H9 (cell line): ENCODE measurements at regions not wholly inside any gene's neighbourhood (a gene's known extent, or its start where the extent isn't known, plus 50 kb on each side); places are given as distances from the start of the nearest gene placed in this dataset.
A peak's percentile ranks its signal among the peaks of the same experiment; 100 is the strongest.

Experiments
- DNase-seq: peaks from one replicate; pipeline ENCODE4 v3.0.0-alpha.2; 2017
- H2AFZ ChIP-seq: one replicate; pipeline ENCODE4 v1.6.1; 2013; ENCODE audit warnings: mild to moderate bottlenecking, low read length, control low read depth, moderate library complexity
- H2AK5ac ChIP-seq: 2 replicates; pipeline ENCODE4 v1.6.1; 2013; ENCODE audit warnings: low read length, control low read depth, mixed read lengths; ENCODE audit not compliant: insufficient read length
- H2BK120ac ChIP-seq: one replicate; pipeline ENCODE4 v1.6.1; 2013; ENCODE audit warnings: low read depth, mild to moderate bottlenecking, low read length, control low read depth, inconsistent platforms; ENCODE audit not compliant: poor library complexity, severe bottlenecking
- H2BK12ac ChIP-seq: 2 replicates; pipeline ENCODE4 v1.6.1; 2013; ENCODE audit warnings: low read length, control low read depth, mixed read lengths, low read depth; ENCODE audit not compliant: insufficient read length
- H2BK15ac ChIP-seq: 2 replicates; pipeline ENCODE4 v1.6.1; 2013; ENCODE audit warnings: low read depth, low read length, control low read depth
- H2BK20ac ChIP-seq: one replicate; pipeline ENCODE4 v1.6.1; 2013; ENCODE audit warnings: low read depth, mild to moderate bottlenecking, low read length, control low read depth, inconsistent platforms; ENCODE audit not compliant: poor library complexity, severe bottlenecking
- H2BK5ac ChIP-seq: 2 replicates; pipeline ENCODE4 v1.6.1; 2013; ENCODE audit warnings: low read length, control low read depth, mixed read lengths; ENCODE audit not compliant: insufficient read length
- H3K14ac ChIP-seq: 2 replicates; pipeline ENCODE4 v1.6.1; 2013; ENCODE audit warnings: low read length, control low read depth; ENCODE audit not compliant: insufficient read depth
- H3K18ac ChIP-seq: 2 replicates; pipeline ENCODE4 v1.6.1; 2013; ENCODE audit warnings: low read depth, mild to moderate bottlenecking, mixed read lengths, low read length, control low read depth; ENCODE audit not compliant: insufficient read length
- H3K23ac ChIP-seq: 2 replicates; pipeline ENCODE4 v1.6.1; 2013; ENCODE audit warnings: low read length, control low read depth, mixed read lengths, low read depth; ENCODE audit not compliant: insufficient read length
- H3K23me2 ChIP-seq: 2 replicates; pipeline ENCODE4 v1.6.1; 2013; ENCODE audit warnings: low read depth, mild to moderate bottlenecking, mixed read lengths, low read length, control low read depth; ENCODE audit not compliant: insufficient read length, poor library complexity, severe bottlenecking
- H3K27ac ChIP-seq: 2 replicates; pipeline ENCODE4 v1.5.1; 2013; ENCODE audit warnings: low read length, control low read depth, mixed read lengths, low read depth; ENCODE audit not compliant: insufficient read length
- H3K27me3 ChIP-seq: 2 replicates; pipeline ENCODE4 v1.6.1; 2013; ENCODE audit warnings: low read length, control low read depth, inconsistent platforms; ENCODE audit not compliant: insufficient read depth
- H3K4ac ChIP-seq: 2 replicates; pipeline ENCODE4 v1.6.1; 2013; ENCODE audit warnings: low read depth, mild to moderate bottlenecking, control low read depth, inconsistent platforms, low read length, moderate library complexity
- H3K4me1 ChIP-seq: 2 replicates; pipeline ENCODE4 v1.6.1; 2013; ENCODE audit warnings: low read length, control low read depth, inconsistent platforms; ENCODE audit not compliant: insufficient read depth
- H3K4me2 ChIP-seq: 2 replicates; pipeline ENCODE4 v1.6.1; 2013; ENCODE audit warnings: low read length, control low read depth, mixed read lengths; ENCODE audit not compliant: insufficient read length, insufficient read depth
- H3K56ac ChIP-seq: 2 replicates; pipeline ENCODE4 v1.6.1; 2013; ENCODE audit warnings: low read depth, mild to moderate bottlenecking, mixed read lengths, low read length, control low read depth; ENCODE audit not compliant: insufficient read length
- H3K79me1 ChIP-seq: 2 replicates; pipeline ENCODE4 v1.6.1; 2013; ENCODE audit warnings: low read depth, mild to moderate bottlenecking, moderate library complexity, low read length, control low read depth, inconsistent platforms; ENCODE audit not compliant: insufficient read depth, poor library complexity, severe bottlenecking
- H3K79me2 ChIP-seq: 2 replicates; pipeline ENCODE4 v1.6.1; 2013; ENCODE audit warnings: low read length, control low read depth, inconsistent platforms; ENCODE audit not compliant: insufficient read depth
- H3K9ac ChIP-seq: 2 replicates; pipeline ENCODE4 v1.6.1; 2013; ENCODE audit warnings: low read length, control low read depth, mixed read lengths; ENCODE audit not compliant: insufficient read length; ENCODE audit errors: extremely low read depth
- H3K9me3 ChIP-seq: one replicate; pipeline ENCODE4 v1.6.1; 2013; ENCODE audit warnings: low read depth, low read length, inconsistent platforms; ENCODE audit not compliant: control insufficient read depth
- H3T11ph ChIP-seq: one replicate; pipeline ENCODE4 v1.6.1; 2013; ENCODE audit warnings: mild to moderate bottlenecking, low read length, control low read depth, inconsistent platforms
- H4K20me1 ChIP-seq: one replicate; pipeline ENCODE4 v1.6.1; 2013; ENCODE audit not compliant: control insufficient read depth, insufficient read length, insufficient read depth
- H4K5ac ChIP-seq: 2 replicates; pipeline ENCODE4 v1.6.1; 2013; ENCODE audit warnings: low read depth, mild to moderate bottlenecking, mixed read lengths, low read length, control low read depth; ENCODE audit not compliant: insufficient read length
- H4K8ac ChIP-seq: replicated peaks from 2 replicates; pipeline ENCODE4 v1.6.1; 2013; ENCODE audit warnings: low read length, control low read depth, mixed read lengths, low read depth; ENCODE audit not compliant: insufficient read length
- H4K91ac ChIP-seq: 2 replicates; pipeline ENCODE4 v1.6.1; 2013; ENCODE audit warnings: low read depth, mild to moderate bottlenecking, moderate library complexity, mixed read lengths, low read length, control low read depth; ENCODE audit not compliant: insufficient read length
- H3K27ac Mint-ChIP-seq, 3 experiments: 2 replicates in 2 of 3; 3 replicates in 1 of 3; pipeline ENCODE4 v1.8.0; 2020 to 2021; ENCODE audit warnings: mixed read lengths in 3 of 3, mild to moderate bottlenecking in 1 of 3, moderate library complexity in 1 of 3
- H3K27me3 Mint-ChIP-seq: 2 replicates; pipeline ENCODE4 v1.8.0; 2021; ENCODE audit warnings: low read depth, mild to moderate bottlenecking, moderate library complexity, mixed read lengths
- H3K36me3 Mint-ChIP-seq, 3 experiments: 2 replicates in 2 of 3; 3 replicates in 1 of 3; pipeline ENCODE4 v1.8.0; 2020 to 2021; ENCODE audit warnings: low read depth in 3 of 3, mixed read lengths in 3 of 3; ENCODE audit not compliant: insufficient read depth in 1 of 3
- H3K4me1 Mint-ChIP-seq, 2 experiments: 2 replicates each; pipeline ENCODE4 v1.8.0; 2020; ENCODE audit warnings: mixed read lengths in 2 of 2
- H3K4me3 Mint-ChIP-seq, 2 experiments: 2 replicates in 1 of 2; 3 replicates in 1 of 2; pipeline ENCODE4 v1.8.0; 2020 to 2021; ENCODE audit warnings: mild to moderate bottlenecking in 2 of 2, mixed read lengths in 2 of 2, moderate library complexity in 1 of 2
- H3K9me3 Mint-ChIP-seq, 2 experiments: 2 replicates in 1 of 2; 3 replicates in 1 of 2; pipeline ENCODE4 v1.8.0; 2020; ENCODE audit warnings: mild to moderate bottlenecking in 2 of 2, mixed read lengths in 2 of 2, moderate library complexity in 1 of 2
- WGBS: extraction: QIAGEN DNeasy Blood & Tissue Kit; methylation state at CpG from one replicate; pipeline ENCODE4 v1.1.7; 2013; ENCODE audit warnings: missing lambda C conversion rate, low lambda C conversion rate, mixed read lengths; ENCODE audit not compliant: insufficient read length; ENCODE audit errors: extremely low coverage; 5-methylcytosine and 5-hydroxymethylcytosine counted together
- TF ChIP-seq, protein P1 (sequence below): fragments of 200-600 bp; sonication (generic); conservative IDR thresholded peaks from 3 replicates; pipeline ENCODE4 v1.8.0; 2021; ENCODE audit warnings: antibody characterized with exemption, mild to moderate bottlenecking

DNA sequence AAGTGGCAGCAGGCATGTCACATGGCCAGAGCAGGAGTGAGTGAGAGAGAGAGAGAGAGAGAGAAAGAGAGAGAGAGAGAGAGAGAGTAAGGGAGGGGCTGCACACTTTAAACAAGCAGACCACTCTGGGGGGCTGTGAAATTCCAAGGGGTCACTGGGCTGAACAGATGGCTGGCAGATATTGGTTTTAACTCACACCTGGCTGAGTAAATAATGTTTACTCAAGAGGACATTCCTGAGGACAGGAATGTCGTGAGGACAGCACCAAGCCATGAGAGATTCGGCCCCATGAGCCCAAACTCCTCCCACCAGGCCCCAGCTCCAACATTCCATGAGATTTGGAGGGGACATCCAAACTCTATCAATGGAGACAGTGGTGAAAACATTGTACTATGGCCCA, 269.7 kb downstream of the CBLN1 start:
- H3K27ac Mint-ChIP-seq: peak overlapping the region in 1 of 3 experiments; percentile 83; a peak in 1 of 7 replicates
- no peak overlapping the region for H3K23ac ChIP-seq
- H3K4ac ChIP-seq: no peak overlapping the region
- no peak overlapping the region for H3K9ac ChIP-seq
- no peaks in the 10 kb centered on the region for H3K9me3 ChIP-seq
- no peak overlapping the region for H3K4me3 Mint-ChIP-seq
- TF ChIP-seq, protein P1, sequence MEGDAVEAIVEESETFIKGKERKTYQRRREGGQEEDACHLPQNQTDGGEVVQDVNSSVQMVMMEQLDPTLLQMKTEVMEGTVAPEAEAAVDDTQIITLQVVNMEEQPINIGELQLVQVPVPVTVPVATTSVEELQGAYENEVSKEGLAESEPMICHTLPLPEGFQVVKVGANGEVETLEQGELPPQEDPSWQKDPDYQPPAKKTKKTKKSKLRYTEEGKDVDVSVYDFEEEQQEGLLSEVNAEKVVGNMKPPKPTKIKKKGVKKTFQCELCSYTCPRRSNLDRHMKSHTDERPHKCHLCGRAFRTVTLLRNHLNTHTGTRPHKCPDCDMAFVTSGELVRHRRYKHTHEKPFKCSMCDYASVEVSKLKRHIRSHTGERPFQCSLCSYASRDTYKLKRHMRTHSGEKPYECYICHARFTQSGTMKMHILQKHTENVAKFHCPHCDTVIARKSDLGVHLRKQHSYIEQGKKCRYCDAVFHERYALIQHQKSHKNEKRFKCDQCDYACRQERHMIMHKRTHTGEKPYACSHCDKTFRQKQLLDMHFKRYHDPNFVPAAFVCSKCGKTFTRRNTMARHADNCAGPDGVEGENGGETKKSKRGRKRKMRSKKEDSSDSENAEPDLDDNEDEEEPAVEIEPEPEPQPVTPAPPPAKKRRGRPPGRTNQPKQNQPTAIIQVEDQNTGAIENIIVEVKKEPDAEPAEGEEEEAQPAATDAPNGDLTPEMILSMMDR: no peak
- H3K14ac ChIP-seq: no peak overlapping the region
- no peak overlapping the region for H4K91ac ChIP-seq
- H3K79me1 ChIP-seq: no peaks in the 10 kb centered on the region
- no peaks in the 10 kb centered on the region for H3K23me2 ChIP-seq
- no peak overlapping the region for H2BK5ac ChIP-seq
- H4K8ac ChIP-seq: no peak overlapping the region
- H3K27me3 ChIP-seq: no peaks in the 10 kb centered on the region
- H3K27me3 Mint-ChIP-seq: peaks cover 18% of the 10 kb centered on the region
- H3K4me2 ChIP-seq: no peak overlapping the region
- DNase-seq: no peak
- H3K18ac ChIP-seq: no peak overlapping the region
- H3K9me3 Mint-ChIP-seq: no peaks in the 10 kb centered on the region; a peak in 2 of 5 replicates
- H3K27ac ChIP-seq: no peak overlapping the region
- WGBS: no CpG with 5 or more reads among the region's 2 CpGs
- no peaks in the 10 kb centered on the region; the same call in 1 of the 2 replicates for H3K4me1 ChIP-seq
- H2AK5ac ChIP-seq: no peak overlapping the region
- no peak overlapping the region for H3K56ac ChIP-seq
- no peak overlapping the region for H2BK15ac ChIP-seq
- no peak overlapping the region for H3T11ph ChIP-seq
- peaks cover 0 to 1% (median 0%) of the 10 kb centered on the region in 3 experiments; a peak in 1 of 7 replicates for H3K36me3 Mint-ChIP-seq
- no peaks in the 10 kb centered on the region for H4K20me1 ChIP-seq
- no peak overlapping the region for H2BK12ac ChIP-seq
- H3K4me1 Mint-ChIP-seq: peaks cover 14 to 19% of the 10 kb centered on the region in 2 experiments
- no peaks in the 10 kb centered on the region for H3K79me2 ChIP-seq
- H2BK120ac ChIP-seq: no peak overlapping the region
- H2AFZ ChIP-seq: no peak overlapping the region
- no peak overlapping the region for H2BK20ac ChIP-seq
- no peak overlapping the region for H4K5ac ChIP-seq
